T-helper 1 cell treated with Interleukin-12 subunit alpha and Interleukin-12 subunit beta and Interleukin-4 antibody, amounts not matched to agents 30 μg/mL and 1 μg/mL, for 36 hours (primary cell): ENCODE measurements at regions not wholly inside any gene's neighbourhood (a gene's known extent, or its start where the extent isn't known, plus 50 kb on each side); places are given as distances from the start of the nearest gene placed in this dataset.
"Not testable (repeated sequence)": the region's sequence is repeated elsewhere in the genome, so short reads cannot be mapped to it uniquely, and the experiment has no call there.

Source experiments
- H3K27ac Mint-ChIP-seq: one replicate; pipeline ENCODE4 v1.8.0; 2021; ENCODE audit warnings: mild to moderate bottlenecking, mixed read lengths
- H3K27me3 Mint-ChIP-seq: one replicate; pipeline ENCODE4 v1.8.0; 2021; ENCODE audit warnings: low read depth, mixed read lengths
- H3K36me3 Mint-ChIP-seq: one replicate; pipeline ENCODE4 v1.8.0; 2021; ENCODE audit warnings: low read depth, mixed read lengths
- H3K4me1 Mint-ChIP-seq: one replicate; pipeline ENCODE4 v1.8.0; 2021; ENCODE audit warnings: low read depth, mixed read lengths
- H3K4me3 Mint-ChIP-seq: one replicate; pipeline ENCODE4 v1.8.0; 2021; ENCODE audit warnings: mild to moderate bottlenecking, moderate library complexity, mixed read lengths
- H3K9me3 Mint-ChIP-seq: one replicate; pipeline ENCODE4 v1.8.0; 2021; ENCODE audit warnings: mixed read lengths

GRCh38 chr5:45171563-45171962 is 362.8 kb downstream of the MRPS30 start:
- Mint-ChIP-seq H3K9me3 (peaks cover 15% of the 10 kb centered on the region), H3K27me3 (no peaks in the 10 kb centered on the region)

DNA sequence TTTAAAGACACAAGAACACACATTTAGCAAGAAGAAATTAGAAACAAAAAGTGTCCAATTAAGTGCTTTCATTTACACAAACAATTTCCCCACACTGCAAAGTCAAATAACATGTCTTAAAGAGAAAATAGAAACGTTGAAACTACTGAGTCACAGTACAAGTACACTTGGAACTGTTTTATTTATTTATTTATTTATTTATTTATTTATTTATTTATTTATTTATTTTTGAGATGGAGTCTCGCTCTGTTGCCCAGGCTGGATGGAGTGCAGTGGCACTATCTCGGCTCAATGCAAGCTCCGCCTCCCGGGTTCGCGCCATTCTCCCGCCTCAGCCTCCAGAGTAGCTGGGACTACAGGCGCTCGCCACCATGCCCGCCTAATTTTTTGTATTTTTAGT is 363.9 kb downstream of the MRPS30 start:
- H3K27me3 Mint-ChIP-seq, H3K36me3 Mint-ChIP-seq, H3K27ac Mint-ChIP-seq, H3K4me1 Mint-ChIP-seq, H3K4me3 Mint-ChIP-seq: not testable (repeated sequence)
- H3K9me3 Mint-ChIP-seq, result peaks cover 12% of the 10 kb centered on the region

More at GRCh38 chr5:45171563-45171962, 362.8 kb downstream of the MRPS30 start:
- Mint-ChIP-seq H3K4me3 (no peak overlapping the region), H3K27ac (no peak overlapping the region), H3K4me1 (no peaks in the 10 kb centered on the region), H3K36me3 (no peaks in the 10 kb centered on the region)

- H3K9me3 Mint-ChIP-seq, result peaks cover 22% of the 10 kb centered on the region
- H3K36me3 Mint-ChIP-seq, result no peaks in the 10 kb centered on the region
- H3K4me3 Mint-ChIP-seq, result no peak overlapping the region
- no peak overlapping the region for H3K27ac Mint-ChIP-seq
- H3K27me3 Mint-ChIP-seq, result no peaks in the 10 kb centered on the region
- no peaks in the 10 kb centered on the region for H3K4me1 Mint-ChIP-seq
Observed at GRCh38 chr5:45179686-45180085, 370.9 kb downstream of the MRPS30 start.

DNA sequence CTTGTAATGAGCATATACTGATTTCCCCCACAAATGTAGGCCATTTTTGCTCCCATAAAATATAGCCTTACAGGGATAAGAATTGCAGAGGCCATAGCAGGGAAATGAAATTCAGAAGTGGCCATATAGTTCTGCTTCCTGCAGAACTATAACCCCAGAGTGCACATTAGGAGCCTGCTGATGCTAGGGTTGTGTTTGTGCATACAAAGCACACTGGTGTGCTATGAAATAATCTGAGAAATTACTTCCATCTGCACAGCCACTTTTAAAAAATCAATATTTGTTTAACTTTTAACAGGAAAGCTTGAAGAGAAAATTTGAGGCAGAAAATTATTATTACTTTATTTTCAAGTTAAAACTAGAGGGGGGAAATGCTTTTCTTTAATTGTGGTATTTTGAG is 380.3 kb downstream of the MRPS30 start:
- no peaks in the 10 kb centered on the region for H3K4me1 Mint-ChIP-seq
- H3K27me3 Mint-ChIP-seq, result no peaks in the 10 kb centered on the region

DNA sequence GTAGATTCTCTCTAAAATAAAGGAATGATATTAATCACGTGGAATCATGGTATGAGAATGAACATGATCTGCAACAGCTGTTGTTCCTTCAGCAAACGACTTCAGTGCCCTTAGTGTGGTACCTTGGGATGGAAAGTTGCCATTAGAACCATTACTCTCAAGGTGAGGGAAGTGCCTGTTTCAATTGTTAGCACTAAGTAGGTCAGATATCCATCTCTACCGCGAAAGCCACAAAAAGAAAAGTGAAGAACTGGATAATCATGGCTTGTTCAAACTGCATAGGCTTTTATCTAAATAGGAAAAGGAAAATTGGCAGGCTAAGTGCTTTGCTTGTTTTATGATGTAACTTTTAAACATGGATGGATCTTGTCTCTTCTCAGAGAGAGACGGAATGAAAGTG is 380.7 kb downstream of the MRPS30 start:
- Mint-ChIP-seq H3K9me3 (peaks cover 9% of the 10 kb centered on the region), H3K27me3 (no peaks in the 10 kb centered on the region), H3K27ac (no peak overlapping the region), H3K4me3 (no peak overlapping the region), H3K4me1 (no peaks in the 10 kb centered on the region), H3K36me3 (no peaks in the 10 kb centered on the region)

More for the DNA sequence above, 380.3 kb downstream of the MRPS30 start:
- no peak overlapping the region for H3K27ac Mint-ChIP-seq
- no peak overlapping the region for H3K4me3 Mint-ChIP-seq
- peaks cover 12% of the 10 kb centered on the region for H3K9me3 Mint-ChIP-seq
- no peaks in the 10 kb centered on the region for H3K36me3 Mint-ChIP-seq

GRCh38 chr5:45195026-45195425 is 386.3 kb downstream of the MRPS30 start:
- Mint-ChIP-seq H3K4me3 (no peak overlapping the region), H3K27ac (no peak overlapping the region)

More at GRCh38 chr5:45195026-45195425, 386.3 kb downstream of the MRPS30 start:
- peaks cover 20% of the 10 kb centered on the region for H3K9me3 Mint-ChIP-seq
- H3K27me3 Mint-ChIP-seq, result no peaks in the 10 kb centered on the region
- no peaks in the 10 kb centered on the region for H3K4me1 Mint-ChIP-seq
- no peaks in the 10 kb centered on the region for H3K36me3 Mint-ChIP-seq
